Parathyroid adenoma (tissue), 2 donors: ENCODE measurements at regions not wholly inside any gene's neighbourhood (a gene's known extent, or its start where the extent isn't known, plus 50 kb on each side); places are given as distances from the start of the nearest gene placed in this dataset.

ENCODE experiments used
- H2AFZ ChIP-seq: fragments of 300-600 bp; sonication (generic); one replicate; pipeline ENCODE4 v1.7.0; 2017; ENCODE audit warnings: antibody characterized with exemption, mild to moderate bottlenecking
- H3K27ac ChIP-seq: fragments of 300-600 bp; sonication (generic); one replicate; pipeline ENCODE4 v1.7.0; 2017
- H3K27me3 ChIP-seq: fragments of 300-600 bp; sonication (generic); one replicate; pipeline ENCODE4 v1.7.0; 2017; ENCODE audit warnings: low read length; ENCODE audit not compliant: control insufficient read depth, insufficient read depth
- H3K36me3 ChIP-seq: fragments of 300-600 bp; sonication (generic); one replicate; pipeline ENCODE4 v1.7.0; 2017; ENCODE audit warnings: low read length; ENCODE audit not compliant: control insufficient read depth, insufficient read depth
- H3K4me1 ChIP-seq: fragments of 300-600 bp; sonication (generic); one replicate; pipeline ENCODE4 v1.7.0; 2017; ENCODE audit warnings: control low read depth
- H3K4me2 ChIP-seq: fragments of 300-600 bp; sonication (generic); one replicate; pipeline ENCODE4 v1.7.0; 2017; ENCODE audit warnings: low read length
- H3K4me3 ChIP-seq: fragments of 300-600 bp; sonication (generic); one replicate; pipeline ENCODE4 v1.7.0; 2017; ENCODE audit warnings: low read depth, low read length
- H3K79me2 ChIP-seq: fragments of 300-600 bp; sonication (generic); one replicate; pipeline ENCODE4 v1.7.0; 2017; ENCODE audit warnings: control low read depth
- H3K9ac ChIP-seq: fragments of 300-600 bp; sonication (generic); one replicate; pipeline ENCODE4 v1.7.0; 2017; ENCODE audit warnings: mild to moderate bottlenecking
- H3K9me3 ChIP-seq: fragments of 300-600 bp; sonication (generic); one replicate; pipeline ENCODE4 v1.7.0; 2017; ENCODE audit warnings: low read length; ENCODE audit not compliant: control insufficient read depth
- TF ChIP-seq, protein P1 (sequence below): fragments of 300-600 bp; sonication (generic); IDR thresholded peaks from one replicate; pipeline ENCODE4 v1.7.0; 2017; ENCODE audit warnings: antibody characterized with exemption, mild to moderate bottlenecking
- donor health status: primary hyperparathyroidism.

DNA sequence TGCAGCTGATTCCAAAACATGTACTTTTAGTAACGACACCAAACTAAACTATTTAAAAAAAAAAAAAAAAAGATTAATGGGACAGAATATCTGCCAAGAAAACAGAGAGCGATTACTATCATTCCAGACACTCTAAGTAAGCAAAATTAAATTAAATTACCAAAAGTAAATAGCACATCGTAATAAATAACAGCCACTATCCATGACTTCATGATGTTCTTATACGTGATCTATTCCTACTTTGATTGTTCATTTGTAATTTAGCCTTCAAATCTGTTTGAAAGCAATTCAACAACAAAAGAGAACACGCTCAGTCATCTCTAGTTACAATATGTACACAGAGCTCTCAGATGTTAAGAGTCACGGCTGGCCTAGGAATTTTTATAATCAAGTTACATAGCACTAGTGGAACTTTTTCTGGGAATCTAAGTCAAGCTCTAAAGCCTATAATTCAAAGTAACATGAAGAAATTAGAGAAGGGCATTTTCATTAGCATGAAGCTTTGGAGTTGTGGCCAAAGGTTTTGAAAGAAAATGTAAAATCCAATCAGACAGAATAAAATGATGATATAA is 241.7 kb upstream of the NEBL start:
- Histone ChIP-seq H3K4me2 (no peak overlapping the region), H3K36me3 (no peaks in the 10 kb centered on the region), H2AFZ (no peak overlapping the region), H3K79me2 (peaks cover 23% of the 10 kb centered on the region), H3K9ac (no peak overlapping the region), H3K9me3 (no peaks in the 10 kb centered on the region), H3K4me1 (peaks cover 9% of the 10 kb centered on the region), H3K4me3 (no peak overlapping the region), H3K27me3 (no peaks in the 10 kb centered on the region), H3K27ac (no peak overlapping the region)
- TF ChIP-seq, protein P1, sequence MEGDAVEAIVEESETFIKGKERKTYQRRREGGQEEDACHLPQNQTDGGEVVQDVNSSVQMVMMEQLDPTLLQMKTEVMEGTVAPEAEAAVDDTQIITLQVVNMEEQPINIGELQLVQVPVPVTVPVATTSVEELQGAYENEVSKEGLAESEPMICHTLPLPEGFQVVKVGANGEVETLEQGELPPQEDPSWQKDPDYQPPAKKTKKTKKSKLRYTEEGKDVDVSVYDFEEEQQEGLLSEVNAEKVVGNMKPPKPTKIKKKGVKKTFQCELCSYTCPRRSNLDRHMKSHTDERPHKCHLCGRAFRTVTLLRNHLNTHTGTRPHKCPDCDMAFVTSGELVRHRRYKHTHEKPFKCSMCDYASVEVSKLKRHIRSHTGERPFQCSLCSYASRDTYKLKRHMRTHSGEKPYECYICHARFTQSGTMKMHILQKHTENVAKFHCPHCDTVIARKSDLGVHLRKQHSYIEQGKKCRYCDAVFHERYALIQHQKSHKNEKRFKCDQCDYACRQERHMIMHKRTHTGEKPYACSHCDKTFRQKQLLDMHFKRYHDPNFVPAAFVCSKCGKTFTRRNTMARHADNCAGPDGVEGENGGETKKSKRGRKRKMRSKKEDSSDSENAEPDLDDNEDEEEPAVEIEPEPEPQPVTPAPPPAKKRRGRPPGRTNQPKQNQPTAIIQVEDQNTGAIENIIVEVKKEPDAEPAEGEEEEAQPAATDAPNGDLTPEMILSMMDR: no peak

DNA sequence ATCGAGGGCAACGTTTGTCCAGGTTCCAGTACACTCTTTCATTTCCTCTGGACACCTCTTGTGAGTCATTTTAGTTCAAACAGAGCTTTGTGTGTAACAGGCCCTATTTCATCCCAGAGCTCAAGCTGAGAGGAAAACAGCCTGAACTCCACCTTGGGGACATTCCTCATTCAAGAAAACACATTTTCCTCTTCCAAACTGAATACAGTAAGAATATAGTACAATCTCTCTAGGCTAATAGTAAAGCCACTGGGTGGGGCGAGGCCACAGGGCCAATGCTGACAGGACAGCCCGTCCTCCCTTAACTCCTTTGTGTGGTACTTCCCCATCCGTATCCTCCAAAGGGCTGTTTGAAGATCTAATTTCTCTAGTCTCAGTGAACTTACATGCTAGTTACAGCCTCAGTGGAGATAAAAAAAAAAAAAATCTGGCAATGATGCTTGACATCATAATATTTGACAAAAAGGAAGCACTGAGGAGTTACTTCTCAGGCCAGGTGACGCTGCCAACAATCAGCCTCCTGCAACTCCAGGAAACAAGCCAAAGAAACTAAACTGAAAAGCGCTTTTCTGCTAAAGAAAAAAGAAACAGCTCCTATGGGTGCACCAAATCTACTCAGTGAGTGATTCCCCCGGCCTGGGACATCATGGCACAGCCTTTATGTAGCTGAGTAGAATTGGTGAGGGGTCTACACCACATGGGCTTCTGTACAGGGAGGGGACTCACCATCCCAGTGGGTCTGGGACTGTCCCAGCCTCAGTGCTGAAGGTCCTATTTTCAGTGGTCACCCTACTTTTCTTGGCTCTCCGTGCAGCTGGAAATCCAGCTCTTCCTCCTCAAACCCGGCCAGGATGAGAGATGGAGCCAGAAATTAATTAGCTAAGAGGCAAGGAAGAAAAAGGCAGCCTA is 238.2 kb upstream of the NEBL start:
- H3K36me3 ChIP-seq: no peaks in the 10 kb centered on the region
- no peak overlapping the region for H3K9ac ChIP-seq
- H3K4me1 ChIP-seq: peaks cover 7% of the 10 kb centered on the region
- TF ChIP-seq, protein P1: no peak
- no peak overlapping the region for H3K4me3 ChIP-seq
- no peak overlapping the region for H3K4me2 ChIP-seq
- peaks cover 14% of the 10 kb centered on the region for H3K79me2 ChIP-seq
- H3K27ac ChIP-seq: no peak overlapping the region
- no peaks in the 10 kb centered on the region for H3K27me3 ChIP-seq
- H2AFZ ChIP-seq: no peak overlapping the region
- no peaks in the 10 kb centered on the region for H3K9me3 ChIP-seq

DNA sequence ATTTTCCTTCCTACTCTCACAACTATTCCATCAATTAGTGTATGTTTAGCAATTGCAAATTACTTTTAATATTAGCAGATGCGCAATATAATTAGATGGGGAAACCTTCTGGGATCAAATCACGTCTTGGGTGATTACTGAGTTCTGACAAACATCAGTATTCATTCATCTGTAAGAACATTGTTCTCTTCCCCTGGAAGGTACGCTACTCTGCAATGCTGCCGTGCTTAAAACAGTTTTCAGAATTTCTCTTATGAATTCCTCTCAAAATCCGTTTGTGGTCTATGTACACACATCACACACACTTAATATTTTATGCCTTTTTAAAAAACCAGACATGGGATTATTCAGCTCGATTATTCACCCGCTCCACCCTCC is 237.5 kb upstream of the NEBL start:
- peaks cover 7% of the 10 kb centered on the region for H3K4me1 ChIP-seq
- no peak overlapping the region for H3K9ac ChIP-seq
- TF ChIP-seq, protein P1: no peak
- no peaks in the 10 kb centered on the region for H3K36me3 ChIP-seq
- no peak overlapping the region for H2AFZ ChIP-seq
- H3K9me3 ChIP-seq: no peaks in the 10 kb centered on the region
- H3K4me2 ChIP-seq: no peak overlapping the region
- H3K27me3 ChIP-seq: no peaks in the 10 kb centered on the region
- H3K4me3 ChIP-seq: no peak overlapping the region
- no peak overlapping the region for H3K27ac ChIP-seq
- peaks cover 14% of the 10 kb centered on the region for H3K79me2 ChIP-seq

DNA sequence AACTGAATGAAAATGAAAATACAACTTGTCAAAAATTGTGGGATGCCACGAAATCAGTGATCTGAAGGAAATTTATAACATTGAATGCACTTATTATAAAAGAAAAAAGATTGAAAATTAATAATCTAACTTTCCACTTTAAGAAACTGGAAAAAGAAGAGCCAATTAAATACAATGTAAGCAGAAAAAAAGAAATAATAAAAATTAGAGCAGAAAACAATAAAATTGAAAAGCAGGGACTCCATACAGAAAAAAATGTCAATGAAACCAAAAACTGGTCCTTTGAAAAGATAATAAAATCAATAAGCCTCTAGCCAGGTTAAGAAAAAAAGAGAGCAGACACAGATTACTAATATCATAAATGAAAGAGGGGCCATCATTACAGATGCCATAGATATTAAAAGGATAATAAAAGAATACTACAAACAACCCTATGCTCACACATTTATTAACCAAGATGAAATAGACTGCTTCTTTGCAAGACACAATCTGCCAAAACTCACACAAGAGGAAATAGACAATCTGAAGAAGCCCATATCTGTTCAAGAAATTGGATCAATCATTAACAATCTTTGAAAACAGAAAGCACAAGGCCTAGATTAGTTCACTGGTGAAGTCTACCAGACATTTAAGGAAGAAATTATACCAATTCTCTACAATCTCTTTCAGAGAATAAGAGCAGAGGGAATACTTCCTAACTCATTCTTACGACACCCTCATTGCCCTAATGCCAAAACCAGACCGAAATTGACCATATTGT is 233.8 kb upstream of the NEBL start:
- Histone ChIP-seq H3K27ac (no peak overlapping the region), H3K36me3 (no peaks in the 10 kb centered on the region), H3K9me3 (no peaks in the 10 kb centered on the region), H3K27me3 (no peaks in the 10 kb centered on the region), H3K79me2 (peaks cover 12% of the 10 kb centered on the region), H3K4me1 (peaks cover 7% of the 10 kb centered on the region), H3K9ac (no peak overlapping the region), H3K4me2 (no peak overlapping the region), H3K4me3 (no peak overlapping the region), H2AFZ (no peak overlapping the region)
- TF ChIP-seq, protein P1: no peak
